SK-N-SH (cell line): ENCODE measurements at regions not wholly inside any gene's neighbourhood (a gene's known extent, or its start where the extent isn't known, plus 50 kb on each side); places are given as distances from the start of the nearest gene placed in this dataset.

Source experiments
- CTCF ChIA-PET: fragments of 300-600, 350-600 bp; formaldehyde crosslinking; extraction: SDS; loops from one replicate; lab custom pipeline; 2021; lab: Yijun Ruan, JAX
- POLR2A ChIA-PET: fragments of 350-600 bp; sonication (Branson Sonifier 250); formaldehyde crosslinking; extraction: SDS; loops from one replicate; lab custom pipeline; 2020; ENCODE audit warnings: antibody characterized with exemption, inconsistent platforms; lab: Yijun Ruan, JAX
- DNase-seq: peaks from one replicate; pipeline ENCODE4 v3.0.0; 2012
- H2AFZ ChIP-seq: fragments of 200-600 bp; sonication (generic); 2 replicates; pipeline ENCODE4 v1.8.1; 2016; ENCODE audit warnings: antibody characterized with exemption, mild to moderate bottlenecking, low read depth
- H3F3A ChIP-seq: fragments of 200-600 bp; sonication (generic); replicated peaks from 2 replicates; pipeline ENCODE3; 2016; ENCODE audit warnings: antibody characterized with exemption, mild to moderate bottlenecking; ENCODE audit not compliant: insufficient read depth
- H3K27ac ChIP-seq, 2 experiments: fragments of 200-500 bp in 1 of 2; fragments of 200-600 bp in 1 of 2; sonication (Bioruptor generic) in 1 of 2; sonication (generic), shearing (Covaris generic) in 1 of 2; 2 replicates each; pipeline versions ENCODE4 v1.5.1 to v1.6.1; 2014 to 2016; ENCODE audit warnings: low read depth in 2 of 2, inconsistent platforms in 1 of 2, low read length in 1 of 2, mild to moderate bottlenecking in 1 of 2, mixed read lengths in 1 of 2
- H3K27me3 ChIP-seq: fragments of 200-600 bp; sonication (generic), shearing (Covaris generic); 2 replicates; pipeline ENCODE4 v1.6.1; 2016; ENCODE audit warnings: mixed run types; ENCODE audit not compliant: insufficient read depth
- H3K36me3 ChIP-seq, 2 experiments: fragments of 200-500 bp in 1 of 2; fragments of 200-600 bp in 1 of 2; sonication (Bioruptor generic) in 1 of 2; sonication (generic) in 1 of 2; replicated peaks in 1 of 2; 2 replicates each; pipeline versions ENCODE3 to v1.5.1; 2014 to 2016; ENCODE audit warnings: low read length in 1 of 2, mild to moderate bottlenecking in 1 of 2; ENCODE audit not compliant: insufficient read depth in 2 of 2, control insufficient read depth in 1 of 2
- H3K4me1 ChIP-seq, 2 experiments: fragments of 200-500 bp in 1 of 2; fragments of 200-600 bp in 1 of 2; sonication (Bioruptor generic) in 1 of 2; sonication (generic), shearing (Covaris generic) in 1 of 2; 2 replicates each; pipeline versions ENCODE4 v1.5.1 to v1.6.1; 2014 to 2016; ENCODE audit warnings: low read depth in 1 of 2, low read length in 1 of 2, mixed run types in 1 of 2; ENCODE audit not compliant: insufficient read depth in 2 of 2, control insufficient read depth in 1 of 2
- H3K4me2 ChIP-seq: fragments of 200-600 bp; sonication (generic), shearing (Covaris generic); 2 replicates; pipeline ENCODE4 v1.6.1; 2017; ENCODE audit warnings: mixed run types
- H3K4me3 ChIP-seq, 2 experiments: fragments of 200-500 bp in 1 of 2; fragments of 200-600 bp in 1 of 2; sonication (Bioruptor generic) in 1 of 2; sonication (generic), shearing (Covaris generic) in 1 of 2; 2 replicates each; pipeline versions ENCODE4 v1.5.1 to v1.8.1; 2014 to 2016; ENCODE audit warnings: low read depth in 2 of 2, inconsistent platforms in 1 of 2, low read length in 1 of 2, mild to moderate bottlenecking in 1 of 2, mixed read lengths in 1 of 2, moderate library complexity in 1 of 2
- H3K79me2 ChIP-seq: fragments of 200-600 bp; sonication (generic); 2 replicates; pipeline ENCODE4 v1.8.1; 2017; ENCODE audit warnings: mild to moderate bottlenecking; ENCODE audit not compliant: insufficient read depth
- H3K9ac ChIP-seq: fragments of 200-600 bp; sonication (generic); 2 replicates; pipeline ENCODE4 v1.6.1; 2017; ENCODE audit warnings: mixed run types
- H3K9me2 ChIP-seq: fragments of 200-600 bp; sonication (generic); 2 replicates; pipeline ENCODE4 v1.6.1; 2017; ENCODE audit warnings: mixed run types
- H3K9me3 ChIP-seq: fragments of 200-600 bp; sonication (generic); 2 replicates; pipeline ENCODE4 v1.6.1; 2017; ENCODE audit warnings: mixed run types, mild to moderate bottlenecking, moderate library complexity
- H4K20me1 ChIP-seq: fragments of 200-600 bp; sonication (generic); 2 replicates; pipeline ENCODE4 v1.6.1; 2017; ENCODE audit warnings: mild to moderate bottlenecking, mixed run types; ENCODE audit not compliant: insufficient read depth
- CHD2 ChIP-seq: fragments of 150-350 bp; IDR thresholded peaks from 2 replicates; pipeline ENCODE4 v1.6.1; 2018; ENCODE audit warnings: low read length; ENCODE audit not compliant: partially characterized antibody
- EP300 ChIP-seq, 2 experiments: IDR thresholded peaks; 2 replicates each; pipeline versions ENCODE4 v1.4.0 to v1.6.1; 2012; ENCODE audit warnings: borderline replicate concordance in 1 of 2, low read depth in 1 of 2, low read length in 1 of 2
- EZH2phosphoT487 ChIP-seq: fragments of 200-600 bp; sonication (generic); IDR thresholded peaks from 2 replicates; pipeline ENCODE4 v1.6.1; 2017; ENCODE audit warnings: low read depth, mixed run types, mild to moderate bottlenecking, antibody characterized with exemption, moderate library complexity, borderline replicate concordance
- FOXJ3 ChIP-seq: sonication (generic); formaldehyde crosslinking; IDR thresholded peaks from 2 replicates; pipeline ENCODE4 v1.5.1; 2020; ENCODE audit warnings: mild to moderate bottlenecking, missing genetic modification reagents
- FOXM1 ChIP-seq: IDR thresholded peaks from 2 replicates; pipeline ENCODE4 v1.4.0; 2012; ENCODE audit warnings: low read depth, mild to moderate bottlenecking
- JUND ChIP-seq: IDR thresholded peaks from 2 replicates; pipeline ENCODE4 v1.4.0; 2012
- NFIC ChIP-seq: IDR thresholded peaks from 2 replicates; pipeline ENCODE4 v1.4.0; 2012; ENCODE audit warnings: borderline replicate concordance
- NRF1 ChIP-seq: IDR thresholded peaks from 2 replicates; pipeline ENCODE4 v1.6.1; 2012; ENCODE audit warnings: low read depth, mild to moderate bottlenecking, low read length
- RCOR1 ChIP-seq: fragments of 150-350 bp; IDR thresholded peaks from 2 replicates; pipeline ENCODE4 v1.6.1; 2017; ENCODE audit warnings: antibody characterized with exemption, low read length
- RXRA ChIP-seq: IDR thresholded peaks from 2 replicates; pipeline ENCODE4 v1.4.0; 2012; ENCODE audit warnings: low read depth, mild to moderate bottlenecking, borderline replicate concordance
- TAF1 ChIP-seq: IDR thresholded peaks from 2 replicates; pipeline ENCODE4 v1.6.1; 2012; ENCODE audit warnings: low read depth, mild to moderate bottlenecking, low read length, moderate library complexity, borderline replicate concordance
- TCF12 ChIP-seq: IDR thresholded peaks from 2 replicates; pipeline ENCODE4 v1.4.0; 2012
- USF1 ChIP-seq: IDR thresholded peaks from 2 replicates; pipeline ENCODE4 v1.4.0; 2012; ENCODE audit warnings: low read depth, borderline replicate concordance
- USF2 ChIP-seq: fragments of 150-350 bp; IDR thresholded peaks from 2 replicates; pipeline ENCODE4 v1.6.1; 2017; ENCODE audit warnings: antibody characterized with exemption, low read length, low read depth, borderline replicate concordance
- YY1 ChIP-seq: IDR thresholded peaks from 2 replicates; pipeline ENCODE4 v1.4.0; 2012; ENCODE audit warnings: low read depth, mild to moderate bottlenecking
- TF ChIP-seq, protein P1 (sequence below): IDR thresholded peaks from 2 replicates; pipeline ENCODE4 v1.4.0; 2012; ENCODE audit warnings: low read depth, borderline replicate concordance

DNA sequence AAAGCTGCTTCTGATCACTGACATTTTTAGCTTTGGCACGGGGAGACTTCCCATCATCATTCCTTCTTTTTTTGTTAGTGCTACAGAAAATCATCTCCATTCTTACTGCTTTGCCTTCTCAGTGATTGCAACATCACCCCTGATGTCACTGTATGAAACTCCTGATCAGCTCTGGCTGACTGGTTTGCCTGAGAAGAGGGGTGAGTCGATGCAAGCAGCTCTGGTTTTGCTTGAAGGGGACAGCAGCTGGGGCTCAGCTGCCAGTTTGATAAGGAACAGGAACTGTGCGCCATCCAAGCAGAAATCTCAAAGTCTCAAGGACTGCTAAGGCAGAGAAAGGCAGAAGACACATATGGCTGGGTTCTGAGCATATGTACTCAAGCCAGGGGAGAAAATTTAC is 808.5 kb upstream of the CELF2 start (continued):
- TF ChIP-seq, protein P1, sequence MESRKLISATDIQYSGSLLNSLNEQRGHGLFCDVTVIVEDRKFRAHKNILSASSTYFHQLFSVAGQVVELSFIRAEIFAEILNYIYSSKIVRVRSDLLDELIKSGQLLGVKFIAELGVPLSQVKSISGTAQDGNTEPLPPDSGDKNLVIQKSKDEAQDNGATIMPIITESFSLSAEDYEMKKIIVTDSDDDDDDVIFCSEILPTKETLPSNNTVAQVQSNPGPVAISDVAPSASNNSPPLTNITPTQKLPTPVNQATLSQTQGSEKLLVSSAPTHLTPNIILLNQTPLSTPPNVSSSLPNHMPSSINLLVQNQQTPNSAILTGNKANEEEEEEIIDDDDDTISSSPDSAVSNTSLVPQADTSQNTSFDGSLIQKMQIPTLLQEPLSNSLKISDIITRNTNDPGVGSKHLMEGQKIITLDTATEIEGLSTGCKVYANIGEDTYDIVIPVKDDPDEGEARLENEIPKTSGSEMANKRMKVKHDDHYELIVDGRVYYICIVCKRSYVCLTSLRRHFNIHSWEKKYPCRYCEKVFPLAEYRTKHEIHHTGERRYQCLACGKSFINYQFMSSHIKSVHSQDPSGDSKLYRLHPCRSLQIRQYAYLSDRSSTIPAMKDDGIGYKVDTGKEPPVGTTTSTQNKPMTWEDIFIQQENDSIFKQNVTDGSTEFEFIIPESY = no peak
- TF ChIP-seq TCF12 = no peak

DNA sequence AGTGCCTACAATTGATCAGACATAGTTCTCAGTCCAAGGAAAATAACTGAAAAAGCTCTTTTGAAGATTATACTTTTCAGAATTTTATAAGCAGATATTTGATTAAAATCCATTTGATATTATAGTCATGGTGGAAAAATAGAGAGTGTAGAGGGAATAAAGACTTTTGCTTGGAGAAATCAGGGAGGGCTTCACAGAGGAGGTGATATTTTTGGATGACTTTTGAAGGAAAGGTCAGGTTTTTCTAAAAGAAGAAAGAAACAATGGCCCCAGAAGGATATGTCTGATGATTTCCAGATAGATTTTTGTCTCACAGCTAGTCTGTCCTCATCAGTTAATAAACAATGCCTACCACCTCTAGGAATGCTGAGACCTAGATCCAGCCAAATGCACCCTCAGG is 806.3 kb upstream of the CELF2 start:
- Histone ChIP-seq H3K4me2 (no peak overlapping the region), H3K9me2 (no peaks in the 10 kb centered on the region), H2AFZ (no peak overlapping the region), H3K27ac (no peak overlapping the region), H3F3A (no peaks in the 10 kb centered on the region), H4K20me1 (no peaks in the 10 kb centered on the region), H3K9ac (no peak overlapping the region), H3K4me1 (no peaks in the 10 kb centered on the region), H3K9me3 (no peaks in the 10 kb centered on the region), H3K36me3 (no peaks in the 10 kb centered on the region), H3K27me3 (no peaks in the 10 kb centered on the region), H3K4me3 (no peak overlapping the region), H3K79me2 (no peaks in the 10 kb centered on the region)
- CTCF ChIA-PET = interaction anchor here (1.1 kb wide), 1 partner anchor 11 kb away, joined by 3 read pairs; no protein-coding TSS in a partner anchor
- DNase-seq = no peak
- no peak for TF ChIP-seq TCF12
- TF ChIP-seq NFIC = no peak
- TF ChIP-seq USF1 = no peak
- no peak for TF ChIP-seq FOXJ3 (CRISPR knock-in tag)
- TF ChIP-seq JUND = no peak
- TF ChIP-seq, protein P1 = no peak
- no peak for TF ChIP-seq CHD2
- no peak for TF ChIP-seq EZH2phosphoT487
- TF ChIP-seq RCOR1 = no peak
- TF ChIP-seq NRF1 = no peak
- TF ChIP-seq YY1 = no peak
- no peak for TF ChIP-seq TAF1
- no peak for TF ChIP-seq USF2
- no peak for TF ChIP-seq RXRA
- TF ChIP-seq FOXM1 = no peak
- TF ChIP-seq EP300 (IDR thresholded peaks at IDR 0.05; ENCODE audit: borderline replicate concordance in 1 of 2, low read depth in 1 of 2, low read length in 1 of 2) = no peak
- POLR2A ChIA-PET = no interaction called here
